ENCODE measurements at regions not wholly inside any gene's neighbourhood (a gene's known extent, or its start where the extent isn't known, plus 50 kb on each side); places are given as distances from the start of the nearest gene placed in this dataset.
"Not testable (repeated sequence)": the region's sequence is repeated elsewhere in the genome, so short reads cannot be mapped to it uniquely, and the experiment has no call there.

- DNase-seq = no peak
Observed at GRCh38 chr18:76604108-76604934, 109.3 kb upstream of the ZNF516 start.

- no peak for DNase-seq
Observed at GRCh38 chr18:76602191-76602590, 107.1 kb upstream of the ZNF516 start.

- not testable (repeated sequence) for DNase-seq
Observed at GRCh38 chr18:76600076-76600475, 105.0 kb upstream of the ZNF516 start.

GRCh38 chr18:76594966-76595365 is 99.9 kb upstream of the ZNF516 start:
- no peak for DNase-seq

GRCh38 chr18:76593843-76594242 is 98.8 kb upstream of the ZNF516 start:
- no peak for DNase-seq

GRCh38 chr18:76592981-76593381 is 97.9 kb upstream of the ZNF516 start:
- no peak for DNase-seq

- DNase-seq = no peak
Observed at GRCh38 chr18:76592096-76592495, 97.1 kb upstream of the ZNF516 start.

- DNase-seq = no peak
Observed at GRCh38 chr18:76589866-76590265, 94.8 kb upstream of the ZNF516 start.

GRCh38 chr18:76589316-76589715 is 94.3 kb upstream of the ZNF516 start:
- no peak for DNase-seq

- no peak for DNase-seq
Observed at GRCh38 chr18:76588601-76589226, 93.7 kb upstream of the ZNF516 start.

GRCh38 chr18:76587879-76588271 is 92.8 kb upstream of the ZNF516 start:
- no peak for DNase-seq

- DNase-seq = no peak
Observed at GRCh38 chr18:76587147-76587878, 92.3 kb upstream of the ZNF516 start.

GRCh38 chr18:76584414-76585310 is 89.6 kb upstream of the ZNF516 start:
- no peak for DNase-seq

- DNase-seq = no peak
Observed at GRCh38 chr18:76581261-76581660, 86.2 kb upstream of the ZNF516 start.

- DNase-seq = no peak
Observed at GRCh38 chr18:76580288-76580962, 85.4 kb upstream of the ZNF516 start.

GRCh38 chr18:76579301-76579695 is 84.3 kb upstream of the ZNF516 start:
- DNase-seq = no peak

- DNase-seq = no peak
Observed at GRCh38 chr18:76578571-76579300, 83.7 kb upstream of the ZNF516 start.

GRCh38 chr18:76573325-76574025 is 78.4 kb upstream of the ZNF516 start:
- DNase-seq = no peak

GRCh38 chr18:76572518-76573247 is 77.6 kb upstream of the ZNF516 start:
- no peak for DNase-seq

GRCh38 chr18:76571689-76572088 is 76.6 kb upstream of the ZNF516 start:
- no peak for DNase-seq
